HEK293 (cell line): ENCODE measurements at regions not wholly inside any gene's neighbourhood (a gene's known extent, or its start where the extent isn't known, plus 50 kb on each side); places are given as distances from the start of the nearest gene placed in this dataset.

Experiments used
- BCL11A ChIP-seq: fragments of 450-650 bp; formaldehyde crosslinking; IDR thresholded peaks from 2 replicates; pipeline ENCODE4 v1.5.1; 2016; ENCODE audit warnings: low read depth, missing biosample characterization, missing genetic modification characterization
- FEZF1 ChIP-seq: fragments of 450-650 bp; formaldehyde crosslinking; IDR thresholded peaks from 2 replicates; pipeline ENCODE4 v1.5.1; 2016; ENCODE audit warnings: missing biosample characterization, missing genetic modification characterization
- GLIS1 ChIP-seq: fragments of 450-650 bp; formaldehyde crosslinking; IDR thresholded peaks from 2 replicates; pipeline ENCODE4 v1.5.1; 2016; ENCODE audit warnings: missing biosample characterization, missing genetic modification characterization
- KLF1 ChIP-seq: fragments of 450-650 bp; formaldehyde crosslinking; IDR thresholded peaks from 2 replicates; pipeline ENCODE4 v1.5.1; 2016; ENCODE audit warnings: missing biosample characterization, missing genetic modification characterization
- YY2 ChIP-seq: fragments of 450-650 bp; formaldehyde crosslinking; IDR thresholded peaks from 2 replicates; pipeline ENCODE4 v1.5.1; 2016; ENCODE audit warnings: missing biosample characterization, missing genetic modification characterization
- ZEB2 ChIP-seq: fragments of 450-650 bp; formaldehyde crosslinking; IDR thresholded peaks from 2 replicates; pipeline ENCODE4 v1.5.1; 2016; ENCODE audit warnings: missing biosample characterization, missing genetic modification characterization
- ZNF132 ChIP-seq: fragments of 450-650 bp; formaldehyde crosslinking; IDR thresholded peaks from 2 replicates; pipeline ENCODE4 v1.5.1; 2017; ENCODE audit warnings: missing biosample characterization, missing genetic modification characterization, borderline replicate concordance
- ZNF157 ChIP-seq: fragments of 450-650 bp; formaldehyde crosslinking; IDR thresholded peaks from 2 replicates; pipeline ENCODE4 v1.5.1; 2016; ENCODE audit warnings: missing biosample characterization, missing genetic modification characterization
- ZNF175 ChIP-seq: fragments of 450-650 bp; formaldehyde crosslinking; IDR thresholded peaks from 2 replicates; pipeline ENCODE4 v1.5.1; 2016; ENCODE audit warnings: missing biosample characterization, missing genetic modification characterization
- ZNF311 ChIP-seq: fragments of 450-650 bp; formaldehyde crosslinking; IDR thresholded peaks from 2 replicates; pipeline ENCODE4 v1.5.1; 2017; ENCODE audit warnings: missing biosample characterization, missing genetic modification characterization, borderline replicate concordance
- ZNF341 ChIP-seq: fragments of 450-650 bp; formaldehyde crosslinking; IDR thresholded peaks from 2 replicates; pipeline ENCODE4; 2016; ENCODE audit warnings: low read depth, missing biosample characterization, missing genetic modification characterization
- ZNF404 ChIP-seq: fragments of 450-650 bp; formaldehyde crosslinking; IDR thresholded peaks from 2 replicates; pipeline ENCODE4 v1.5.1; 2017; ENCODE audit warnings: missing biosample characterization, missing genetic modification characterization
- ZNF426 ChIP-seq: fragments of 450-650 bp; formaldehyde crosslinking; IDR thresholded peaks from 2 replicates; pipeline ENCODE4 v1.5.1; 2017; ENCODE audit warnings: missing biosample characterization, missing genetic modification characterization, mild to moderate bottlenecking, inconsistent platforms, moderate library complexity
- ZNF600 ChIP-seq: fragments of 450-650 bp; formaldehyde crosslinking; IDR thresholded peaks from 2 replicates; pipeline ENCODE4 v1.5.1; 2016; ENCODE audit warnings: missing biosample characterization, missing genetic modification characterization
- ZNF629 ChIP-seq: fragments of 450-650 bp; formaldehyde crosslinking; IDR thresholded peaks from 2 replicates; pipeline ENCODE4 v1.5.1; 2017; ENCODE audit warnings: missing biosample characterization, missing genetic modification characterization
- ZNF660 ChIP-seq: fragments of 450-650 bp; IDR thresholded peaks from 2 replicates; pipeline ENCODE4 v1.5.1; 2018; ENCODE audit warnings: missing biosample characterization, mild to moderate bottlenecking, missing genetic modification characterization
- ZNF76 ChIP-seq: fragments of 450-650 bp; formaldehyde crosslinking; IDR thresholded peaks from 2 replicates; pipeline ENCODE4; 2016; ENCODE audit warnings: low read depth, missing biosample characterization, missing genetic modification characterization, borderline replicate concordance
- ZNF791 ChIP-seq: fragments of 450-650 bp; formaldehyde crosslinking; IDR thresholded peaks from 2 replicates; pipeline ENCODE4 v1.5.1; 2016; ENCODE audit warnings: missing biosample characterization, missing genetic modification characterization
- ZNF792 ChIP-seq: fragments of 450-650 bp; formaldehyde crosslinking; IDR thresholded peaks from 2 replicates; pipeline ENCODE4 v1.5.1; 2016; ENCODE audit warnings: missing biosample characterization, missing genetic modification characterization
- ZXDB ChIP-seq: fragments of 450-650 bp; formaldehyde crosslinking; IDR thresholded peaks from 2 replicates; pipeline ENCODE4 v1.5.1; 2016; ENCODE audit warnings: missing biosample characterization, missing genetic modification characterization
- TF ChIP-seq, protein P1 (sequence below): fragments of 450-650 bp; formaldehyde crosslinking; IDR thresholded peaks from 2 replicates; pipeline ENCODE4 v1.5.1; 2017; ENCODE audit warnings: missing biosample characterization, missing genetic modification characterization
- TF ChIP-seq, protein P2 (sequence below): fragments of 450-650 bp; formaldehyde crosslinking; IDR thresholded peaks from 2 replicates; pipeline ENCODE4 v1.5.1; 2016; ENCODE audit warnings: missing biosample characterization, missing genetic modification characterization
- TF ChIP-seq, protein P3 (sequence below): fragments of 450-650 bp; formaldehyde crosslinking; conservative IDR thresholded peaks from 2 replicates; pipeline ENCODE4 v1.5.1; 2016; ENCODE audit warnings: low read depth, missing biosample characterization, missing genetic modification characterization
- TF ChIP-seq, protein P4 (sequence below): fragments of 450-650 bp; formaldehyde crosslinking; IDR thresholded peaks from 2 replicates; pipeline ENCODE4 v1.5.1; 2016; ENCODE audit warnings: missing biosample characterization, missing genetic modification characterization, borderline replicate concordance
- TF ChIP-seq, protein P5 (sequence below): fragments of 450-650 bp; formaldehyde crosslinking; IDR thresholded peaks from 2 replicates; pipeline ENCODE4 v1.5.1; 2017; ENCODE audit warnings: missing biosample characterization, missing genetic modification characterization
- TF ChIP-seq, protein P6 (sequence below): fragments of 450-650 bp; formaldehyde crosslinking; IDR thresholded peaks from 2 replicates; pipeline ENCODE4 v1.5.1; 2016; ENCODE audit warnings: missing biosample characterization, missing genetic modification characterization
- TF ChIP-seq, protein P7 (sequence below): fragments of 450-650 bp; formaldehyde crosslinking; IDR thresholded peaks from 2 replicates; pipeline ENCODE4 v1.5.1; 2016; ENCODE audit warnings: missing biosample characterization, missing genetic modification characterization
- TF ChIP-seq, protein P8 (sequence below): fragments of 450-650 bp; formaldehyde crosslinking; IDR thresholded peaks from 2 replicates; pipeline ENCODE4 v1.5.1; 2016; ENCODE audit warnings: missing biosample characterization, missing genetic modification characterization

DNA sequence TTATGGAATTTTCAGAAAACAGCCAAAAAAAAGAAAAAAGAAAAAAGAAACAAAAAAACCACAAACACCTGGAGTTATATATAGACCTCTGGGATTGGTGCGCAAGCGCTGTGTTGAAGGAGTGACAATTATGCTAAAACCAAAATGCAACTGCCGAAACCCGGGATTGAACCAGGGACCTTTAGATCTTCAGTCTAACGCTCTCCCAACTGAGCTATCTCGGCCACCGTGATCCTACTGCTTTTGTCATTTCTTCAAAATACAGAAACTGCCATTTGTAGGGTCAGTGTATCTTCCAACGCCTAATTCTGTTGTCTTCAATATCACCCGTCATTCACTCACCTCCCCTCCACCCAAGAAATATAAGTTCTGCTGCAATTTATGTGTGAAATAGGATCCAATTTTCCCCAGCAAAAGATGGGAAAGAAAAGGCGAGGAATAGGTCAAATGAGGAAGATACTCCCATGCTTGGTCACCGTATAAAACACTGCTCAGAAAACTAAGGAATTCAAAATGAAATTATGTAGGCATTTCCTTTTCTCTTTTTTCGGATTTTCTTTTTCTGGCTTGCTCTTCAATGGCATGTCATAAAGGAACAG, 116.0 kb downstream of the TRIM27 start (continued):
- TF ChIP-seq, protein P1, sequence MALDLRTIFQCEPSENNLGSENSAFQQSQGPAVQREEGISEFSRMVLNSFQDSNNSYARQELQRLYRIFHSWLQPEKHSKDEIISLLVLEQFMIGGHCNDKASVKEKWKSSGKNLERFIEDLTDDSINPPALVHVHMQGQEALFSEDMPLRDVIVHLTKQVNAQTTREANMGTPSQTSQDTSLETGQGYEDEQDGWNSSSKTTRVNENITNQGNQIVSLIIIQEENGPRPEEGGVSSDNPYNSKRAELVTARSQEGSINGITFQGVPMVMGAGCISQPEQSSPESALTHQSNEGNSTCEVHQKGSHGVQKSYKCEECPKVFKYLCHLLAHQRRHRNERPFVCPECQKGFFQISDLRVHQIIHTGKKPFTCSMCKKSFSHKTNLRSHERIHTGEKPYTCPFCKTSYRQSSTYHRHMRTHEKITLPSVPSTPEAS = peak; percentile 63; the same call in 1 of the 2 replicates
- TF ChIP-seq, protein P2, sequence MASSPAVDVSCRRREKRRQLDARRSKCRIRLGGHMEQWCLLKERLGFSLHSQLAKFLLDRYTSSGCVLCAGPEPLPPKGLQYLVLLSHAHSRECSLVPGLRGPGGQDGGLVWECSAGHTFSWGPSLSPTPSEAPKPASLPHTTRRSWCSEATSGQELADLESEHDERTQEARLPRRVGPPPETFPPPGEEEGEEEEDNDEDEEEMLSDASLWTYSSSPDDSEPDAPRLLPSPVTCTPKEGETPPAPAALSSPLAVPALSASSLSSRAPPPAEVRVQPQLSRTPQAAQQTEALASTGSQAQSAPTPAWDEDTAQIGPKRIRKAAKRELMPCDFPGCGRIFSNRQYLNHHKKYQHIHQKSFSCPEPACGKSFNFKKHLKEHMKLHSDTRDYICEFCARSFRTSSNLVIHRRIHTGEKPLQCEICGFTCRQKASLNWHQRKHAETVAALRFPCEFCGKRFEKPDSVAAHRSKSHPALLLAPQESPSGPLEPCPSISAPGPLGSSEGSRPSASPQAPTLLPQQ = 0 out of 2 replicates have a peak, but pooled peaks have one; percentile 54
- no peak for TF ChIP-seq ZNF175 (tag by site-specific recombination)
- TF ChIP-seq ZEB2 (tag by site-specific recombination) = peak; percentile 54; the same call in 1 of the 2 replicates
- TF ChIP-seq FEZF1 (tag by site-specific recombination) = no peak
- TF ChIP-seq ZNF404 = no peak
- TF ChIP-seq ZNF791 = no peak
- TF ChIP-seq ZNF311 (tag by site-specific recombination) = no peak
- TF ChIP-seq BCL11A = no peak
- no peak for TF ChIP-seq GLIS1 (tag by site-specific recombination)
- TF ChIP-seq, protein P3, sequence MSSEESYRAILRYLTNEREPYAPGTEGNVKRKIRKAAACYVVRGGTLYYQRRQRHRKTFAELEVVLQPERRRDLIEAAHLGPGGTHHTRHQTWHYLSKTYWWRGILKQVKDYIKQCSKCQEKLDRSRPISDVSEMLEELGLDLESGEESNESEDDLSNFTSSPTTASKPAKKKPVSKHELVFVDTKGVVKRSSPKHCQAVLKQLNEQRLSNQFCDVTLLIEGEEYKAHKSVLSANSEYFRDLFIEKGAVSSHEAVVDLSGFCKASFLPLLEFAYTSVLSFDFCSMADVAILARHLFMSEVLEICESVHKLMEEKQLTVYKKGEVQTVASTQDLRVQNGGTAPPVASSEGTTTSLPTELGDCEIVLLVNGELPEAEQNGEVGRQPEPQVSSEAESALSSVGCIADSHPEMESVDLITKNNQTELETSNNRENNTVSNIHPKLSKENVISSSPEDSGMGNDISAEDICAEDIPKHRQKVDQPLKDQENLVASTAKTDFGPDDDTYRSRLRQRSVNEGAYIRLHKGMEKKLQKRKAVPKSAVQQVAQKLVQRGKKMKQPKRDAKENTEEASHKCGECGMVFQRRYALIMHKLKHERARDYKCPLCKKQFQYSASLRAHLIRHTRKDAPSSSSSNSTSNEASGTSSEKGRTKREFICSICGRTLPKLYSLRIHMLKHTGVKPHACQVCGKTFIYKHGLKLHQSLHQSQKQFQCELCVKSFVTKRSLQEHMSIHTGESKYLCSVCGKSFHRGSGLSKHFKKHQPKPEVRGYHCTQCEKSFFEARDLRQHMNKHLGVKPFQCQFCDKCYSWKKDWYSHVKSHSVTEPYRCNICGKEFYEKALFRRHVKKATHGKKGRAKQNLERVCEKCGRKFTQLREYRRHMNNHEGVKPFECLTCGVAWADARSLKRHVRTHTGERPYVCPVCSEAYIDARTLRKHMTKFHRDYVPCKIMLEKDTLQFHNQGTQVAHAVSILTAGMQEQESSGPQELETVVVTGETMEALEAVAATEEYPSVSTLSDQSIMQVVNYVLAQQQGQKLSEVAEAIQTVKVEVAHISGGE (tag by site-specific recombination) = no peak
- peak; percentile 43; the same call in 1 of the 2 replicates for TF ChIP-seq ZNF76 (tag by site-specific recombination)
- TF ChIP-seq, protein P4, sequence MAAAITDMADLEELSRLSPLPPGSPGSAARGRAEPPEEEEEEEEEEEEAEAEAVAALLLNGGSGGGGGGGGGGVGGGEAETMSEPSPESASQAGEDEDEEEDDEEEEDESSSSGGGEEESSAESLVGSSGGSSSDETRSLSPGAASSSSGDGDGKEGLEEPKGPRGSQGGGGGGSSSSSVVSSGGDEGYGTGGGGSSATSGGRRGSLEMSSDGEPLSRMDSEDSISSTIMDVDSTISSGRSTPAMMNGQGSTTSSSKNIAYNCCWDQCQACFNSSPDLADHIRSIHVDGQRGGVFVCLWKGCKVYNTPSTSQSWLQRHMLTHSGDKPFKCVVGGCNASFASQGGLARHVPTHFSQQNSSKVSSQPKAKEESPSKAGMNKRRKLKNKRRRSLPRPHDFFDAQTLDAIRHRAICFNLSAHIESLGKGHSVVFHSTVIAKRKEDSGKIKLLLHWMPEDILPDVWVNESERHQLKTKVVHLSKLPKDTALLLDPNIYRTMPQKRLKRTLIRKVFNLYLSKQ (tag by site-specific recombination) = no peak
- TF ChIP-seq ZNF426 (tag by site-specific recombination) = no peak
- TF ChIP-seq YY2 (tag by site-specific recombination) = no peak
- TF ChIP-seq, protein P5, sequence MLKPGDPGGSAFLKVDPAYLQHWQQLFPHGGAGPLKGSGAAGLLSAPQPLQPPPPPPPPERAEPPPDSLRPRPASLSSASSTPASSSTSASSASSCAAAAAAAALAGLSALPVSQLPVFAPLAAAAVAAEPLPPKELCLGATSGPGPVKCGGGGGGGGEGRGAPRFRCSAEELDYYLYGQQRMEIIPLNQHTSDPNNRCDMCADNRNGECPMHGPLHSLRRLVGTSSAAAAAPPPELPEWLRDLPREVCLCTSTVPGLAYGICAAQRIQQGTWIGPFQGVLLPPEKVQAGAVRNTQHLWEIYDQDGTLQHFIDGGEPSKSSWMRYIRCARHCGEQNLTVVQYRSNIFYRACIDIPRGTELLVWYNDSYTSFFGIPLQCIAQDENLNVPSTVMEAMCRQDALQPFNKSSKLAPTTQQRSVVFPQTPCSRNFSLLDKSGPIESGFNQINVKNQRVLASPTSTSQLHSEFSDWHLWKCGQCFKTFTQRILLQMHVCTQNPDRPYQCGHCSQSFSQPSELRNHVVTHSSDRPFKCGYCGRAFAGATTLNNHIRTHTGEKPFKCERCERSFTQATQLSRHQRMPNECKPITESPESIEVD (tag by site-specific recombination) = no peak
- TF ChIP-seq ZNF660 (tag by site-specific recombination) = peak; percentile 83; the same call in 1 of the 2 replicates
- no peak for TF ChIP-seq ZNF600 (tag by site-specific recombination)
- TF ChIP-seq, protein P6, sequence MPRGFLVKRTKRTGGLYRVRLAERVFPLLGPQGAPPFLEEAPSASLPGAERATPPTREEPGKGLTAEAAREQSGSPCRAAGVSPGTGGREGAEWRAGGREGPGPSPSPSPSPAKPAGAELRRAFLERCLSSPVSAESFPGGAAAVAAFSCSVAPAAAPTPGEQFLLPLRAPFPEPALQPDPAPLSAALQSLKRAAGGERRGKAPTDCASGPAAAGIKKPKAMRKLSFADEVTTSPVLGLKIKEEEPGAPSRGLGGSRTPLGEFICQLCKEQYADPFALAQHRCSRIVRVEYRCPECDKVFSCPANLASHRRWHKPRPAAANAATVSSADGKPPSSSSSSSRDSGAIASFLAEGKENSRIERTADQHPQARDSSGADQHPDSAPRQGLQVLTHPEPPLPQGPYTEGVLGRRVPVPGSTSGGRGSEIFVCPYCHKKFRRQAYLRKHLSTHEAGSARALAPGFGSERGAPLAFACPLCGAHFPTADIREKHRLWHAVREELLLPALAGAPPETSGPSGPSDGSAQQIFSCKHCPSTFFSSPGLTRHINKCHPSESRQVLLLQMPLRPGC (tag by site-specific recombination) = 0 out of 2 replicates have a peak, but pooled peaks have one; percentile 34
- TF ChIP-seq, protein P7, sequence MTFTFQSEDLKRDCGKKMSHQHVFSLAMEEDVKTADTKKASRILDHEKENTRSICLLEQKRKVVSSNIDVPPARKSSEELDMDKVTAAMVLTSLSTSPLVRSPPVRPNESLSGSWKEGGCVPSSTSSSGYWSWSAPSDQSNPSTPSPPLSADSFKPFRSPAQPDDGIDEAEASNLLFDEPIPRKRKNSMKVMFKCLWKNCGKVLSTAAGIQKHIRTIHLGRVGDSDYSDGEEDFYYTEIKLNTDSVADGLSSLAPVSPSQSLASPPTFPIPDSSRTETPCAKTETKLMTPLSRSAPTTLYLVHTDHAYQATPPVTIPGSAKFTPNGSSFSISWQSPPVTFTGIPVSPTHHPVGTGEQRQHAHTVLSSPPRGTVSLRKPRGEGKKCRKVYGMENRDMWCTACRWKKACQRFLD = no peak
- no peak for TF ChIP-seq KLF1 (tag by site-specific recombination)
- TF ChIP-seq, protein P8, sequence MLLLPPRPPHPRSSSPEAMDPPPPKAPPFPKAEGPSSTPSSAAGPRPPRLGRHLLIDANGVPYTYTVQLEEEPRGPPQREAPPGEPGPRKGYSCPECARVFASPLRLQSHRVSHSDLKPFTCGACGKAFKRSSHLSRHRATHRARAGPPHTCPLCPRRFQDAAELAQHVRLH (tag by site-specific recombination) = peak; percentile 67; the same call in 1 of the 2 replicates
- TF ChIP-seq ZNF792 (tag by site-specific recombination) = no peak
- TF ChIP-seq ZXDB (tag by site-specific recombination) = peak; percentile 75
- TF ChIP-seq ZNF157 (tag by site-specific recombination) = no peak
- peak; percentile 68 for TF ChIP-seq ZNF629 (tag by site-specific recombination)
- TF ChIP-seq ZNF341 (tag by site-specific recombination) = no peak
- TF ChIP-seq ZNF132 = no peak
